HG02943 (cell line): ENCODE measurements at regions not wholly inside any gene's neighbourhood (a gene's known extent, or its start where the extent isn't known, plus 50 kb on each side); places are given as distances from the start of the nearest gene placed in this dataset.

Source experiments
- ATAC-seq: cut with Tn5 transposase; IDR thresholded peaks from one replicate; pipeline ENCODE4 v1.9.1; 2021; ENCODE audit warnings: mild to moderate bottlenecking, low read depth, moderate library complexity; ENCODE audit not compliant: unreplicated experiment

DNA sequence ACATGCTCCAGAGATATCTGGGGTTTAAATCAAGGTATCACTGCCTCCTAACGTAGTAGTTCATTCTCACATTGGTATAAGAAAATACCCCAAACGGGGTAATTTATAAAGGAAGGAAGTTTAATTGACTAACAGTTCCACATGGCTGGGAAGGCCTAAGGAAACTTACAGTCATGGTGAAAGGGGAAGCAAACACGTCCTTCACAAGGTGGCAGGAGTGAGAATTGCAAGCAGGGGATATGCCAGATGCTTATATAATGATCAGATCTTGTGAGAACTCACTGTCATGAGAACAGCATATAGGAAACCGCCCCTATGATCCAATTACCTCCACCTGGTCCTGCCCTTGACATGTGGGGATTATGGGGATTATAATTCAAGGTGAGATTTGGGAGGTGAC is 1280.2 kb upstream of the C9orf72 start:
- no peak for ATAC-seq

GRCh38 chr9:28866951-28867350 is 1293.7 kb upstream of the C9orf72 start:
- ATAC-seq = no peak

DNA sequence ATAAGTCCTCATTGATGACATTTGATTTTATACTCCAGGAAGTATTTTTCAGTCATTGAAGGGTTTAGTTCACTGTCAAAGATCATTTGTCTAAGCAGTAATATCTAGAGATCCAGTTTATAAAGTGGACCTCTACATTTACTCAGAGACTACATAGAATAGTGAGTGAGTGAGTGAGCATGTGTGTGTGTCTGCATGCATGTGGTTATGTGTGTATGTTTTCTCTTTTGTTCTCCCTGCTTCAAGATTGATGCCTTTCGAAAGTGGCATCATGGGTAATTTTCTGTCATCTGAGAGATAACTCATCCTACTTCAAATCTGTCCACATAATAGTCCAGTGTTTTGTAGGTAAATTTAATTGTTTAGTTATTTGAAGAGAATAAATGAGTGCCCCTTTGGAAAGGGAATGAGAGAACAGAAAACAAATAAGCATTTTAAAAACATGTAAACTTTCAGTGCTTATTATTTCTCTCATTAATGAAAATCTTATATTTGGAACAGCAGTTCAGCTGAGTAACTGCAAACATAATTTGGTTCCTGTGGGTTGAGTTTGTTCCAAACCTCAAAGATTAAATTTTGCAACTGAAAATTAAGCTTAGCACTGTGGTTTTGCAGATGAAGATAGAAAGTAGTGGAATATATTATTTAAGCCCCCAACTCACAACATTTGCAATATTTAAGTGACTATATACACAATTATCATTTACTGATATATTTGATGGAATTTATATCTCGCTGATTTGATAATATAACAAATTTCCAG is 1295.1 kb upstream of the C9orf72 start:
- ATAC-seq = no peak

- no peak for ATAC-seq
Measured at GRCh38 chr9:28882529-28882928, 1309.2 kb upstream of the C9orf72 start.

DNA sequence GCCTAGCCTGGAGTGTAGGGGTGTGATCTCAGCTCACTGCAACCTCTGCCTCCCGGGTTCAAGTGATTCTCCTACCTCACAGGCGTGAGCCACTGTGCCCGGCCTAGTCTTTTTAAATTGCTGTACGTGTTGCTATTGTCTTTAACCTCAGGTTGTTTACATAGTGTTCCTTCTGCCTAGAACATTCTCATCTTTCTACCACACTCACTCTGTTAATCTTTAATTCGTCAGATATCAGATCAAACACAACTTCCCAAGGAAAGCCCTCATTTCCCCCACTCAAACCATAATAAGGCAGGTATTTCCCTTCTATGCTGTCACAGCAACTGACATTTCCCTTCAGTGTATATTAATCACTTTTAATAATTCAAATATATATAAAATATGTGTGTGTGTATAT is 1310.0 kb upstream of the C9orf72 start:
- no peak for ATAC-seq

- no peak for ATAC-seq
Measured at GRCh38 chr9:28887188-28887884, 1314.1 kb upstream of the C9orf72 start.

GRCh38 chr9:28888806-28889205 is 1315.5 kb upstream of the C9orf72 start:
- no peak for ATAC-seq

DNA sequence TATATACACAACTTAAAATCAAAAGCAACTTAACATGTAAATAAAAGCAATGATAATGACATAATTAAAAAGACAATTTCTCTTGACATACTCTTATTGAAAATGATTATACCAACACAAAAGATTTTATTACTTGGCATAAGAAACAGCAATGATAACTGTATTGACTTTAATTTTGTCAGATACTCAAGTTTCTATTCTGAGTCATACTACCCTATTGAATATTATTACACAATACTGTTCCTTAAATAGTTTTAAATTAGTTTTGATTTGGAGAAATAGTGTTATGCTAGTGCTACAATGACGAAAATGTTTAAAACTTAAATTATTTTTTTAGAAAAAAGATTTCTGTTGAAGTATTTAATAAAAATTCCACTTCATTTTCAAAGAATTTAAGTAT is 1319.3 kb upstream of the C9orf72 start:
- ATAC-seq = no peak

- ATAC-seq = no peak
Measured at GRCh38 chr9:28899267-28899666, 1326.0 kb upstream of the C9orf72 start.

DNA sequence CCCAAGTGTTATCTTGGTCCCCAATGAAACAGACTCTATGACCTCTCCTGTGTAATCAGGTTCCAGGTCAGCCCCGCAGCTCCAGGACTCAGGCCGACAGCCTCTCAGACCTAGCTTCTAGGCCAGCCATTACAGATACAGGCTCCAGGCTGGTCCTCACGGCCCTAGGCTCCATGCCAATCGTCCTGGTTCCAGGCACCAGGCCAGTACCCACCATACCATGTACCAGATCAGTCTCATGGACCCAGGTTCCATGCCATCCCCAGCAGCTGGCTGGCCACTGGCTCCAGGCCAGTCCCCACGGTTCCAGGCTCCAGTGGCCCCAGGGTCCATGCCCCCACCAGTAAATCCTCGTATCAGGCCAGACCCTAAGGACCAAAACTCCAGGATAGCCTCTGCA is 1326.6 kb upstream of the C9orf72 start:
- no peak for ATAC-seq

DNA sequence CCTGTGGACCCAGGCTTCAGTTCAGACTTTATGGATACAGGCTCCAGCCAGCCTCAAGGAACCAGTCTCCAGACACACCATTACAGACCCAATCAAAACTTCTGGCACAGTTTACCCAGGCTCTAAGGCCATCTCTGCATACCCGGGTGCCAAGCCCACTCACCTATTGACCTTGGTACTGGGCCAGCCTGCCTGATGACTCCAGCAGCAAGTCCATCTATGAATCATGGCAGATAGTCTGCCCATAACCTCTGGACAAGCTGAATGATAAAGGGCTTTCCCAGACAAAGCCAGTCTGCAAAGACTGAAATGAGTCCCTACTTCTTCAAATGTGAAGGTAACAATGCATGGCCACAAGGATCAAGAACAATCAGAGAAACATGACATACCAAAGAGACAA is 1327.1 kb upstream of the C9orf72 start:
- ATAC-seq = no peak

- ATAC-seq = no peak
Measured at GRCh38 chr9:28909526-28909925, 1336.2 kb upstream of the C9orf72 start.

GRCh38 chr9:28912621-28913020 is 1339.3 kb upstream of the C9orf72 start:
- ATAC-seq = no peak

DNA sequence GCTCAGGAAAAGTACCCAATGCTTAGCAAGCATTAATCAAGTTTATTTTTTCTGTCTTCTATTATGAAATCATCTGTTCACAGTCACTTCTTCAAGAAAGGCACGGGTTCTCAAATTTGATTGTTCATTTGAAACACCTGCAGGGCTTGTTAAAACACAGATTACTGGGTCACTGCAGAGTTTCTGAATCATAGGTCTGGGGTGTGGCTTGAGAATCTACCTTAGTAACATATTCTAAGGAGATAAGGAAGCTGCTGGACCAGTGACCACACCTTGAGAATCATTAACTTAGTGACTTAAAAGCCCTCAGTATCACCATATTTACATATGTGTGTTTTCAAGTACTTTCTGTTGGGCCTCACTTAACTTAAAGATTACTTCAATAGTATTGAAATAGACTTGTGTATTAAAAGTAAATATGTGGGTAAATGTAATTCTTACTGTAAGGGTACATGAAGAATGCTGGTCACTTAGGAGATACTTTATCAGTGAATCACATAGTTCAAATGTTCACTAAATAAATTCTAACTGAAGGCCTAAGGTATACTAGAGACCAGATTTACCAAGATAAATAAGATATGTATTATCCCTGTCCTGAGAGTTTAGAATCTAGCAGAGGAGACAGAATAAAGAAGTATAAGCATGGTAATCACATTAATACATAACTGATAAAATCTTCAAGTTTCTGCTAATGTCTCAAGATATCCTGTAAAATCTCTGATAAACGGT is 1342.1 kb upstream of the C9orf72 start:
- no peak for ATAC-seq

DNA sequence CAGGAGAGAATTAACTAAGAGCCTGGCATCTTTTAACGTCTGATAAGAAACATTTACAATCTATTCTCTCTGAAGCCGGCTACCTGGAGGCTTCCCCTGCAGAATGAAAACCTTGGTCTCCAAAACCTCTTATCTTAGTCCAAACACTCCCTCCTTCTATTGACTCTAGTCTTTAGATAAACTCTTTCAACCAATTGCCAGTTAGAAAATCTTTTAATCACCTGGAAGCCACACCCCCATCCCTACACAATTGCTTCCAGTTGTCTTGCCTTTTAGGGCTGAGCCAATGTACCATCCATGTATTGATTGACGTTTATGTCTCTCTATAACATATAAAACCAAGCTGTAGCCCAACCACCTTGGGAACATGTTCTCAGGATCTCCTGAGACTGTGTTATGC is 1343.1 kb upstream of the C9orf72 start:
- ATAC-seq = no peak

GRCh38 chr9:28921857-28922500 is 1348.7 kb upstream of the C9orf72 start:
- no peak for ATAC-seq

DNA sequence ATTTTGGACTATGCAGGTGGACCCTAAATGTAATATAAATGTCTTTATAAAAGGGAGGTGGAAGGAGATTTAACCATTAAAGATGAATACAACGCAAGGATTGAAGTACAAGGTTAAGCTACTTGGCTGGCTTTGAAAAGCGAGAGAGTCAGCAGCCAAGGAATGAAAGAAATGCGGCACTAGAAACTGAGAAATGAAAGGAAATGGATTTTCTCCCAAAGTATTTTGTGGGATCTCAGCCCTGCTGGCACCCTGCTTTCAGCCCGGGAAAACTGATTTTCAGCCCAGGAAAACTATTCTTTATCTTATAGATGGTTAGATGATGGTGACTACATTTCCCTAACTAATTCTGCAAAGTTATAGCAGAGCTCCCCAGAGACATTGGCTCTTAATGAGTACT is 1349.6 kb upstream of the C9orf72 start:
- ATAC-seq = no peak

DNA sequence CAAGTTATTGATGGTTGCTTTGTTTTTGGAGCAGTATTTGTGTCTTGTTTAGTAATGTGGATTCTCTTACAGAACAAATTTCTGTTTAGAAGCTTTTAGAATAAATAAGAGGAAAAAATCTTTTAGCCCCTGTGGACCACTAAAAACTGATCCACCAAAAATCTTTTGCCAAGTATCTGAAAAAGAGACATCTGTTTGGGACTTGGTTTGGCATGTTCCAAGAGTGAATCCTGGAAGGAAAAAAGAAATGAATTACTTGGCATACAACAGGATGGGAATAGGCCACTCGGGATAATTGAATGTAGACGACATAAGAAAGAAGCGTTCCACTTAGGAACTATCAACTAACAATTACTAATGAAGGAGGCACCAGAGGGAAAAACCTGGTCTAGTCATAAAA is 1350.1 kb upstream of the C9orf72 start:
- no peak for ATAC-seq

- ATAC-seq = no peak
Measured at GRCh38 chr9:28925157-28925556, 1351.9 kb upstream of the C9orf72 start.

- no peak for ATAC-seq
Measured at GRCh38 chr9:28926306-28926705, 1353.0 kb upstream of the C9orf72 start.

DNA sequence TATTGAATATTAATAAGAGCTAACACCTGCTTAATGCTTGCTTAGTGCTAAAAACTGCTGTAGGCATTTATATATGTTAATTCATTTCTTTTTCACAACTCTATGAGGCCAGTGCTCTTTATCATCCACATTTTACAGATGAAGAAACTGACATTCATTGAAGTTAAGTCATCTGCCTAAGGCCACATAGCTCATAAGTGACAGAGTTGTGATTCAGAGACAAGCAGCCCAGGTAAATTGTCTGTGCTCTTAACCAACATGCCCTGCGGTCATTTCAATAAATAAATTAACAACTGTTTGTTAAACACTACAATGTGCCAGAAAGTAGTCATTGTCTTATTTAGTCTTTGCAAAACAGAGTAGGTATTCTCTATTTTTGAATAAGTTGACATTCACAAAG is 1354.4 kb upstream of the C9orf72 start:
- ATAC-seq = no peak
